Esophagus muscularis mucosa (tissue), 3 donors: ENCODE measurements at regions not wholly inside any gene's neighbourhood (a gene's known extent, or its start where the extent isn't known, plus 50 kb on each side); places are given as distances from the start of the nearest gene placed in this dataset.

ENCODE experiments used
- POLR2A ChIP-seq: fragments of 450-650 bp; IDR thresholded peaks from one replicate; pipeline ENCODE4 v1.6.1; 2017; ENCODE audit warnings: antibody characterized with exemption, moderate library complexity, mild to moderate bottlenecking, low read depth
- TF ChIP-seq, protein P1 (sequence below), 3 experiments: fragments of 200-600 bp in 2 of 3; fragments of 450-650 bp in 1 of 3; sonication (generic) in 2 of 3; IDR thresholded peaks; one replicate each; pipeline ENCODE4 v1.5.1; 2017 to 2019; ENCODE audit warnings: antibody characterized with exemption in 3 of 3, mild to moderate bottlenecking in 2 of 3, moderate library complexity in 1 of 3

GRCh38 chr3:34876997-34877396, 762.3 kb upstream of the ARPP21 start:
- TF ChIP-seq, protein P1, sequence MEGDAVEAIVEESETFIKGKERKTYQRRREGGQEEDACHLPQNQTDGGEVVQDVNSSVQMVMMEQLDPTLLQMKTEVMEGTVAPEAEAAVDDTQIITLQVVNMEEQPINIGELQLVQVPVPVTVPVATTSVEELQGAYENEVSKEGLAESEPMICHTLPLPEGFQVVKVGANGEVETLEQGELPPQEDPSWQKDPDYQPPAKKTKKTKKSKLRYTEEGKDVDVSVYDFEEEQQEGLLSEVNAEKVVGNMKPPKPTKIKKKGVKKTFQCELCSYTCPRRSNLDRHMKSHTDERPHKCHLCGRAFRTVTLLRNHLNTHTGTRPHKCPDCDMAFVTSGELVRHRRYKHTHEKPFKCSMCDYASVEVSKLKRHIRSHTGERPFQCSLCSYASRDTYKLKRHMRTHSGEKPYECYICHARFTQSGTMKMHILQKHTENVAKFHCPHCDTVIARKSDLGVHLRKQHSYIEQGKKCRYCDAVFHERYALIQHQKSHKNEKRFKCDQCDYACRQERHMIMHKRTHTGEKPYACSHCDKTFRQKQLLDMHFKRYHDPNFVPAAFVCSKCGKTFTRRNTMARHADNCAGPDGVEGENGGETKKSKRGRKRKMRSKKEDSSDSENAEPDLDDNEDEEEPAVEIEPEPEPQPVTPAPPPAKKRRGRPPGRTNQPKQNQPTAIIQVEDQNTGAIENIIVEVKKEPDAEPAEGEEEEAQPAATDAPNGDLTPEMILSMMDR (IDR thresholded peaks at IDR 0.05), result no peak
- TF ChIP-seq POLR2A, result no peak
